AG04450 (cell line): ENCODE measurements at regions not wholly inside any gene's neighbourhood (a gene's known extent, or its start where the extent isn't known, plus 50 kb on each side); places are given as distances from the start of the nearest gene placed in this dataset.

ENCODE experiments used
- CTCF ChIA-PET: fragments of 300-600, 350-600 bp; formaldehyde crosslinking; extraction: SDS; loops from one replicate; lab custom pipeline; 2022; ENCODE audit warnings: antibody characterized with exemption, inconsistent platforms; lab: Charles Lee
- POLR2A ChIA-PET: fragments of 350-600 bp; formaldehyde crosslinking; extraction: SDS; loops from one replicate; lab custom pipeline; 2021; ENCODE audit warnings: antibody characterized with exemption, inconsistent platforms; lab: Yijun Ruan, JAX
- DNase-seq: peaks from one replicate; pipeline ENCODE4 v3.0.0-alpha.2; 2011; ENCODE audit warnings: low read depth, low spot score
- H3K27ac ChIP-seq: one replicate; pipeline ENCODE4 v1.5.1; 2012; ENCODE audit warnings: low read depth, low read length, control low read depth
- H3K27me3 ChIP-seq: one replicate; pipeline ENCODE4 v1.6.0; 2012; ENCODE audit warnings: low read length; ENCODE audit not compliant: control insufficient read depth, insufficient read depth
- H3K4me3 ChIP-seq: 2 replicates; pipeline ENCODE4 v1.5.1; 2011; ENCODE audit warnings: mild to moderate bottlenecking, low read depth, low read length, control low read depth
- H3K9me3 ChIP-seq: 2 replicates; pipeline ENCODE4 v1.5.1; 2012; ENCODE audit warnings: low read length; ENCODE audit not compliant: control insufficient read depth, insufficient read depth
- TF ChIP-seq, protein P1 (sequence below): IDR thresholded peaks from 2 replicates; pipeline ENCODE4 v1.5.1; 2011; ENCODE audit warnings: low read depth, low read length, control low read depth, inconsistent platforms

DNA sequence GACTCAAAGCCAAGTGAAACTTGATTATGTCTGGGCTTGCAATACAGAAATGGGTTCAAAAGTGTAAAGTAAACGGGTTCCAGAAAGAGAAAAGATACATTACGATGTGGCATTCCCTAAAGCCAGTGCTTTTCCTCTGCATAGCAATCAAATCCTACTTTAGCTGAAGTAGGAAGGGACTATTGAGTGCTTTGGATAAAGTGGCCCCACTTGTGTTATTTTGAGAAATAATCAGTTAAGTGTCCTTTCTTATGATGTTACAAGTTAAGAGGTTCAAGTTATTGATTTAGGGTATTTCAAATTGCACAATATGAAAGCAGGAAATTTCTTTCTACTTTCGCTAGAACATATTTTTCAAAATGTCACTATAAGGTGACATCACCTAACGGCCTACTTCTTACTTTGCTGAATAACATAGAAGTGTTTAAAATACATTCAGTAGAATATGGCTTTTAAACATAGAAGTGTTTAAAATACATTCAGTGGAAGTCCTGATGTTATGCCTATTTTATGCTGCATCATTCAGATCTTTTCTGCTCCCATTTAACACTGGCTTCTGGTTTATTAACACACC, 235.2 kb downstream of the DTHD1 start:
- Histone ChIP-seq H3K27ac (no peak overlapping the region), H3K9me3 (peaks cover 17% of the 10 kb centered on the region), H3K4me3 (no peak overlapping the region), H3K27me3 (no peaks in the 10 kb centered on the region)
- DNase-seq, result no peak
- ChIA-PET CTCF (no interaction called here), POLR2A (no interaction called here)
- TF ChIP-seq, protein P1, sequence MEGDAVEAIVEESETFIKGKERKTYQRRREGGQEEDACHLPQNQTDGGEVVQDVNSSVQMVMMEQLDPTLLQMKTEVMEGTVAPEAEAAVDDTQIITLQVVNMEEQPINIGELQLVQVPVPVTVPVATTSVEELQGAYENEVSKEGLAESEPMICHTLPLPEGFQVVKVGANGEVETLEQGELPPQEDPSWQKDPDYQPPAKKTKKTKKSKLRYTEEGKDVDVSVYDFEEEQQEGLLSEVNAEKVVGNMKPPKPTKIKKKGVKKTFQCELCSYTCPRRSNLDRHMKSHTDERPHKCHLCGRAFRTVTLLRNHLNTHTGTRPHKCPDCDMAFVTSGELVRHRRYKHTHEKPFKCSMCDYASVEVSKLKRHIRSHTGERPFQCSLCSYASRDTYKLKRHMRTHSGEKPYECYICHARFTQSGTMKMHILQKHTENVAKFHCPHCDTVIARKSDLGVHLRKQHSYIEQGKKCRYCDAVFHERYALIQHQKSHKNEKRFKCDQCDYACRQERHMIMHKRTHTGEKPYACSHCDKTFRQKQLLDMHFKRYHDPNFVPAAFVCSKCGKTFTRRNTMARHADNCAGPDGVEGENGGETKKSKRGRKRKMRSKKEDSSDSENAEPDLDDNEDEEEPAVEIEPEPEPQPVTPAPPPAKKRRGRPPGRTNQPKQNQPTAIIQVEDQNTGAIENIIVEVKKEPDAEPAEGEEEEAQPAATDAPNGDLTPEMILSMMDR, result no peak

DNA sequence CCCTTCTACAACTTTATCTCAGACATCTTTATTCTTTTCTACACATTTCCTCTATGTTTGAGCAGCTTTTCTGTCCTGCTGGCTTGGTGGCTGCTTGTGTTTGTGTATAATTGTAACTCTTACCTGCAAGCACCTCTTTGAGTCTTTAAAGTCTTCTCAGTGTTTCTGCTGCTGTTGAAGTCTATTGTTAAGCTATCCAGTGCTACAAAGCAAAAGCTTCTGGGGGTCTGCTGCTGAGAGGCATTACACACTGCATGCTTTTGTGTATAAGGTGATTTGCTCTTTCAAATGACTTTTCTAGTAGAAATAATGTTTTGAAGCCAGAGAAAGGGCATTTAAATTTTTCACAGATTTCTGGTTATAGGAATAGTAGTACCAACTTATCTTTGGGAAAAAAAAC, 241.8 kb downstream of the DTHD1 start:
- no peak overlapping the region for H3K4me3 ChIP-seq
- ChIA-PET POLR2A (no interaction called here), CTCF (no interaction called here)
- H3K27me3 ChIP-seq, result no peaks in the 10 kb centered on the region
- TF ChIP-seq, protein P1, result no peak
- DNase-seq, result no peak
- H3K27ac ChIP-seq, result no peak overlapping the region
- H3K9me3 ChIP-seq, result peaks cover 10% of the 10 kb centered on the region

DNA sequence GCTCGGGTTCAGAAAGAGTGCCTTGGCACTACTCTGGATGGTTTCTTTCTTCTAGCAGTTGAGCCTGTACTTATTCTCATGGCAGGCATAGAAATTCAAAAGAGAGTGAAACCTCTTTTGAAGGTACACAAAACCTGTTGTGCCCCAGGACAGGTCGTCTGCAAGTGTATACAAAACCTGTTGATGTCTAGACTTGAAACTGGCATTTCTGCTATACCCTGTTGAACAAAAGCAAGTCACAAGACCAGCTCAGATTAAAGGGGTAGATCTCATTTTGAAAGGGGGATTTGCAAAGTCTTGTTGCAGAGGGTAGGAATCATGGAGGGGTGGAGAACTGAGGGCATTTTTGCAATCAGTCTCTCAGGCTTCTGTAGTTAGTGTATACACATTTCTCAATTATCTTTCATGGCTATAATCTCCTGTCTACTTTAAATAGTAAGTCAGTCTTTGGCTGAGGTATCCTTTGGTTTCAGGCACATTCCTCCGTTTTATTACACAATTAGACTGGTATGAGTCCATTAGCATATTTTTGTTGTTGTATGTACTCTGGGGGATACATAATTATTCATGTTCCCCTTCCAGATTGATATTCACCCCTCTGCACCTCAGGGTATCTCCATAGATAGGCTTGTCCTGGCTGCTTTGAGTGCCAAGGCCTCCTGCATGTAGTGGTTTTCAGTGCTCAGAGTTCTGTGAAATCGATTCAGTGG, 251.4 kb downstream of the DTHD1 start:
- no peak for DNase-seq
- Histone ChIP-seq H3K27me3 (no peaks in the 10 kb centered on the region), H3K9me3 (peaks cover 16% of the 10 kb centered on the region), H3K4me3 (no peak overlapping the region), H3K27ac (no peak overlapping the region)
- ChIA-PET POLR2A (no interaction called here), CTCF (no interaction called here)
- TF ChIP-seq, protein P1, result no peak

DNA sequence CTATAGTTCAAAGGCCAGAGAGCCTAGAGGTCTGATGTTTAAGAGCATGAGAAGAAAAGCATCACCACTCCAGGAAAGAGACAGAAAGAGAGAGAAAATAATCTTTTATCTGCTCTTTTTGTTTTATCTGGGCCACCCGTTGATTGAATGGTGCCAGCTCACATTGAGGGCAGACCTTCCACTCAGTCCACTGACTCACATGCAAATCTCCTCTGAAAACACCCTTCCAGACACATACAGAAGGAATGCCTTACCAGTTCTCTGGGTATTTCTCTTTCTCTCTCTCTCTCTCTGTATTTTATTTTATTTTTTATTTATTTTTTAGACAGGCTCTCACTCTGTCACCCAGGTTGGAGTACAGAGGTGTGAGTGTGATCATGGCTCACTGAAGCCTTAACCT, 252.5 kb downstream of the DTHD1 start:
- Histone ChIP-seq H3K27ac (no peak overlapping the region), H3K27me3 (no peaks in the 10 kb centered on the region), H3K9me3 (peaks cover 16% of the 10 kb centered on the region), H3K4me3 (no peak overlapping the region)
- DNase-seq, result no peak
- ChIA-PET POLR2A (no interaction called here), CTCF (no interaction called here)
- TF ChIP-seq, protein P1, result no peak

DNA sequence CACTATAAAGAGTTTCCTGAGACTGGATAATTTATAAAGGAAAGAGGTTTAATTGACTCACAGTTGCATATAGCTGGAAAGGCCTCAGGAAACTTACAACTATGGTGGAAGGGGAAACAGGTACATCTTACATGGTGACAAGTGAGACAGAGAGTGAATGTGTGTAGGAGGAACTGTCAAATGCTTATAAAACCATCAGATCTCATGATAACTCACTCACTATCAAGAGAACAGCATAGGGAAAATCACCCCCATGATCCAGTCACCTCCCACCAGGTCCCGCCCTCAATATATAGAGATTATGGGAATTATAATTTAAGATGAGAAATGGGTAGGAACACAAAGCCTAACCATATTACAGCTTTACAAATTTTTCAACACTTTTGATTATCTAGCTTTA, 266.0 kb downstream of the DTHD1 start:
- ChIA-PET CTCF (no interaction called here), POLR2A (no interaction called here)
- peaks cover 6% of the 10 kb centered on the region; the same call in 1 of the 2 replicates for H3K9me3 ChIP-seq
- DNase-seq, result no peak
- TF ChIP-seq, protein P1, result no peak
- H3K27ac ChIP-seq, result no peak overlapping the region
- no peaks in the 10 kb centered on the region for H3K27me3 ChIP-seq
- no peak overlapping the region for H3K4me3 ChIP-seq
